HG03045 (cell line): ENCODE measurements at regions not wholly inside any gene's neighbourhood (a gene's known extent, or its start where the extent isn't known, plus 50 kb on each side); places are given as distances from the start of the nearest gene placed in this dataset.

Source experiments
- ATAC-seq: cut with Tn5 transposase; IDR thresholded peaks from one replicate; pipeline ENCODE4 v1.9.1; 2021; ENCODE audit warnings: mild to moderate bottlenecking, moderate library complexity; ENCODE audit not compliant: unreplicated experiment

- ATAC-seq, result no peak
Observed at GRCh38 chr13:84686458-84686857, 804.2 kb upstream of the SLITRK1 start.

- ATAC-seq, result no peak
Observed at GRCh38 chr13:84684804-84685203, 802.5 kb upstream of the SLITRK1 start.

- ATAC-seq, result no peak
Observed at GRCh38 chr13:84684048-84684662, 801.9 kb upstream of the SLITRK1 start.

- ATAC-seq, result no peak
Observed at GRCh38 chr13:84683448-84683847, 801.2 kb upstream of the SLITRK1 start.

GRCh38 chr13:84677836-84678235, 795.6 kb upstream of the SLITRK1 start:
- no peak for ATAC-seq

- ATAC-seq, result no peak
Observed at GRCh38 chr13:84672616-84673015, 790.3 kb upstream of the SLITRK1 start.

GRCh38 chr13:84670245-84670644, 788.0 kb upstream of the SLITRK1 start:
- ATAC-seq, result no peak

- ATAC-seq, result no peak
Observed at GRCh38 chr13:84668637-84669036, 786.4 kb upstream of the SLITRK1 start.

- no peak for ATAC-seq
Observed at GRCh38 chr13:84662491-84662890, 780.2 kb upstream of the SLITRK1 start.

- ATAC-seq, result no peak
Observed at GRCh38 chr13:84661718-84662117, 779.4 kb upstream of the SLITRK1 start.

GRCh38 chr13:84659359-84659661, 777.0 kb upstream of the SLITRK1 start:
- no peak for ATAC-seq

- ATAC-seq, result no peak
Observed at GRCh38 chr13:84658491-84659358, 776.5 kb upstream of the SLITRK1 start.

- ATAC-seq, result no peak
Observed at GRCh38 chr13:84655677-84656076, 773.4 kb upstream of the SLITRK1 start.

- no peak for ATAC-seq
Observed at GRCh38 chr13:84654654-84655275, 772.5 kb upstream of the SLITRK1 start.

GRCh38 chr13:84653915-84654534, 771.8 kb upstream of the SLITRK1 start:
- no peak for ATAC-seq

GRCh38 chr13:84651705-84652104, 769.4 kb upstream of the SLITRK1 start:
- no peak for ATAC-seq

GRCh38 chr13:84651288-84651687, 769.0 kb upstream of the SLITRK1 start:
- ATAC-seq, result no peak

GRCh38 chr13:84649853-84650252, 767.6 kb upstream of the SLITRK1 start:
- no peak for ATAC-seq

- no peak for ATAC-seq
Observed at GRCh38 chr13:84648069-84648640, 765.9 kb upstream of the SLITRK1 start.

GRCh38 chr13:84646957-84647356, 764.7 kb upstream of the SLITRK1 start:
- no peak for ATAC-seq
